Astrocyte (in vitro differentiated cells and primary cell): ENCODE measurements at regions not wholly inside any gene's neighbourhood (a gene's known extent, or its start where the extent isn't known, plus 50 kb on each side); places are given as distances from the start of the nearest gene placed in this dataset.
"Not testable (repeated sequence)": the region's sequence is repeated elsewhere in the genome, so short reads cannot be mapped to it uniquely, and the experiment has no call there.

Experiments
- CTCF ChIP-seq: IDR thresholded peaks from 2 replicates; pipeline ENCODE4 v1.5.1; 2011; ENCODE audit warnings: low read depth, mild to moderate bottlenecking, inconsistent platforms, low read length, moderate library complexity; ENCODE audit not compliant: insufficient read depth
- EZH2 ChIP-seq: IDR thresholded peaks from 2 replicates; pipeline ENCODE4 v1.6.1; 2012; ENCODE audit warnings: mild to moderate bottlenecking, low read length, inconsistent platforms; ENCODE audit not compliant: insufficient read depth

- TF ChIP-seq CTCF, EZH2: not testable (repeated sequence)
Observed at GRCh38 chrX:150216000-150216399, 147.1 kb upstream of the MAMLD1 start.
